HG03045 (cell line): ENCODE measurements at regions not wholly inside any gene's neighbourhood (a gene's known extent, or its start where the extent isn't known, plus 50 kb on each side); places are given as distances from the start of the nearest gene placed in this dataset.

Experiments
- ATAC-seq: cut with Tn5 transposase; IDR thresholded peaks from one replicate; pipeline ENCODE4 v1.9.1; 2021; ENCODE audit warnings: mild to moderate bottlenecking, moderate library complexity; ENCODE audit not compliant: unreplicated experiment

- ATAC-seq = no peak
These were observed 284.1 kb downstream of the BTG1 start for GRCh38 chr12:91861554-91861953.

GRCh38 chr12:91859347-91859746 is 286.3 kb downstream of the BTG1 start:
- no peak for ATAC-seq

- no peak for ATAC-seq
These were observed 287.7 kb downstream of the BTG1 start for GRCh38 chr12:91857813-91858542.

GRCh38 chr12:91854725-91855124 is 290.9 kb downstream of the BTG1 start:
- no peak for ATAC-seq

- ATAC-seq = no peak
These were observed 292.1 kb downstream of the BTG1 start for GRCh38 chr12:91853350-91854127.

- ATAC-seq = no peak
These were observed 293.0 kb downstream of the BTG1 start for GRCh38 chr12:91852634-91853033.

GRCh38 chr12:91851741-91852477 is 293.7 kb downstream of the BTG1 start:
- ATAC-seq = no peak

GRCh38 chr12:91846466-91847055 is 299.1 kb downstream of the BTG1 start:
- no peak for ATAC-seq

GRCh38 chr12:91845365-91845764 is 300.3 kb downstream of the BTG1 start:
- no peak for ATAC-seq

GRCh38 chr12:91841822-91842221 is 303.8 kb downstream of the BTG1 start:
- no peak for ATAC-seq

- no peak for ATAC-seq
These were observed 308.9 kb downstream of the BTG1 start for GRCh38 chr12:91836696-91837095.

- ATAC-seq = no peak
These were observed 309.4 kb downstream of the BTG1 start for GRCh38 chr12:91836264-91836663.

GRCh38 chr12:91835693-91836092 is 310.0 kb downstream of the BTG1 start:
- ATAC-seq = no peak

- ATAC-seq = no peak
These were observed 311.8 kb downstream of the BTG1 start for GRCh38 chr12:91833780-91834359.

- no peak for ATAC-seq
These were observed 319.6 kb downstream of the BTG1 start for GRCh38 chr12:91825999-91826398.

- ATAC-seq = no peak
These were observed 320.7 kb downstream of the BTG1 start for GRCh38 chr12:91824991-91825390.

GRCh38 chr12:91819132-91819447 is 326.6 kb downstream of the BTG1 start:
- no peak for ATAC-seq

GRCh38 chr12:91818227-91819131 is 327.2 kb downstream of the BTG1 start:
- ATAC-seq = no peak

GRCh38 chr12:91817517-91817916 is 328.1 kb downstream of the BTG1 start:
- no peak for ATAC-seq

GRCh38 chr12:91813701-91814100 is 331.9 kb downstream of the BTG1 start:
- no peak for ATAC-seq
